ENCODE measurements at regions not wholly inside any gene's neighbourhood (a gene's known extent, or its start where the extent isn't known, plus 50 kb on each side); places are given as distances from the start of the nearest gene placed in this dataset.

GRCh38 chr13:85653681-85654080 is 145.5 kb downstream of the SLITRK6 start:
- Histone ChIP-seq H2AFZ (ENCODE audit: low read depth, low read length, poor library complexity, severe bottlenecking) (no peak overlapping the region), H3K27ac (ENCODE audit: low read depth, low read length) (no peak overlapping the region), H3K4me3 (replicated peaks in 1 of 2; ENCODE audit: low read depth in 1 of 2, low read length in 2 of 2) (no peak overlapping the region), H3K79me2 (ENCODE audit: insufficient read depth, low read length) (no peaks in the 10 kb centered on the region), H3K9me2 (ENCODE audit: insufficient read depth) (no peaks in the 10 kb centered on the region), H3K4me2 (ENCODE audit: low read length) (no peak overlapping the region), H4K20me1 (ENCODE audit: insufficient read depth) (no peaks in the 10 kb centered on the region), H3K9me3 (ENCODE audit: control insufficient read depth in 1 of 2, insufficient read depth in 1 of 2, low read depth in 1 of 2, low read length in 2 of 2) (no peaks in the 10 kb centered on the region), H3K9ac (ENCODE audit: low read length) (no peak overlapping the region), H3K27me3 (ENCODE audit: insufficient read depth, low read length) (no peaks in the 10 kb centered on the region), H3K4me1 (ENCODE audit: control insufficient read depth in 1 of 2, insufficient read depth in 2 of 2, low read length in 2 of 2) (no peaks in the 10 kb centered on the region), H3K36me3 (ENCODE audit: control insufficient read depth in 1 of 2, insufficient read depth in 2 of 2, low read length in 2 of 2) (no peaks in the 10 kb centered on the region)
- intact Hi-C loops (cut with micrococcal nuclease): no loop called here
- ChIA-PET CTCF (no interaction called here), RAD21 (ENCODE audit: low non-redundant PET in 1 of 2, low total read pairs in 2 of 2, uncharacterized antibody in 2 of 2, unreplicated experiment in 2 of 2) (no interaction called here), POLR2A (no interaction called here)
- BruUV-seq (replicated peaks): no TSS peak
- no peak for DNase-seq (ENCODE audit: low read depth, low spot score)
- TF ChIP-seq SRF (IDR thresholded peaks at IDR 0.05; ENCODE audit: low read depth): no peak
- TF ChIP-seq YY1 (IDR thresholded peaks at IDR 0.05; ENCODE audit: extremely low read depth, insufficient replicate concordance, low read depth, low read length): no peak
- no peak for TF ChIP-seq SIN3A (IDR thresholded peaks at IDR 0.05; ENCODE audit: low read depth)
- no peak for TF ChIP-seq CEBPB (IDR thresholded peaks at IDR 0.05; ENCODE audit: low read depth)
- TF ChIP-seq TCF7L2 (IDR thresholded peaks at IDR 0.05; ENCODE audit: borderline replicate concordance, extremely low read depth, insufficient read depth, insufficient read length): no peak
- TF ChIP-seq EZH2phosphoT487 (IDR thresholded peaks at IDR 0.05; ENCODE audit: borderline replicate concordance): no peak
- TF ChIP-seq POLR2AphosphoS5 (IDR thresholded peaks at IDR 0.05; ENCODE audit: low read depth, low read length): no peak
- TF ChIP-seq RAD21 (IDR thresholded peaks at IDR 0.05; ENCODE audit: low read depth): no peak
- no peak for TF ChIP-seq EZH2 (IDR thresholded peaks at IDR 0.05)
- no peak for TF ChIP-seq ZFX (IDR thresholded peaks at IDR 0.05)
- no peak for TF ChIP-seq ZBTB33 (IDR thresholded peaks at IDR 0.05; ENCODE audit: extremely low read depth, insufficient replicate concordance, low read length)
- TF ChIP-seq SP1 (IDR thresholded peaks at IDR 0.05; ENCODE audit: low read depth): no peak
- TF ChIP-seq REST (IDR thresholded peaks at IDR 0.05; ENCODE audit: low read depth): no peak
- TF ChIP-seq CTCF (IDR thresholded peaks at IDR 0.05 in 2 of 3, conservative IDR thresholded peaks at IDR 0.05 in 1 of 3; ENCODE audit: borderline replicate concordance in 1 of 3, insufficient read depth in 1 of 3, low read depth in 2 of 3, low read length in 2 of 3): no peak
- TF ChIP-seq MAX (IDR thresholded peaks at IDR 0.05): no peak
- TF ChIP-seq ZNF274 (IDR thresholded peaks at IDR 0.05; ENCODE audit: low read depth, low read length): no peak
- TF ChIP-seq CBX3 (IDR thresholded peaks at IDR 0.05; ENCODE audit: low read depth): no peak
- TF ChIP-seq POLR2A (IDR thresholded peaks at IDR 0.05; ENCODE audit: borderline replicate concordance, extremely low read depth, insufficient read depth, insufficient read length): no peak
- TF ChIP-seq EGR1 (IDR thresholded peaks at IDR 0.05; ENCODE audit: low read depth): no peak
- TF ChIP-seq ATF3 (IDR thresholded peaks at IDR 0.05): no peak
- ATAC-seq: no peak

Measured in HCT116 (cell line).